ENCODE measurements at regions not wholly inside any gene's neighbourhood (a gene's known extent, or its start where the extent isn't known, plus 50 kb on each side); places are given as distances from the start of the nearest gene placed in this dataset.
"Not testable (repeated sequence)": the region's sequence is repeated elsewhere in the genome, so short reads cannot be mapped to it uniquely, and the experiment has no call there.

DNA sequence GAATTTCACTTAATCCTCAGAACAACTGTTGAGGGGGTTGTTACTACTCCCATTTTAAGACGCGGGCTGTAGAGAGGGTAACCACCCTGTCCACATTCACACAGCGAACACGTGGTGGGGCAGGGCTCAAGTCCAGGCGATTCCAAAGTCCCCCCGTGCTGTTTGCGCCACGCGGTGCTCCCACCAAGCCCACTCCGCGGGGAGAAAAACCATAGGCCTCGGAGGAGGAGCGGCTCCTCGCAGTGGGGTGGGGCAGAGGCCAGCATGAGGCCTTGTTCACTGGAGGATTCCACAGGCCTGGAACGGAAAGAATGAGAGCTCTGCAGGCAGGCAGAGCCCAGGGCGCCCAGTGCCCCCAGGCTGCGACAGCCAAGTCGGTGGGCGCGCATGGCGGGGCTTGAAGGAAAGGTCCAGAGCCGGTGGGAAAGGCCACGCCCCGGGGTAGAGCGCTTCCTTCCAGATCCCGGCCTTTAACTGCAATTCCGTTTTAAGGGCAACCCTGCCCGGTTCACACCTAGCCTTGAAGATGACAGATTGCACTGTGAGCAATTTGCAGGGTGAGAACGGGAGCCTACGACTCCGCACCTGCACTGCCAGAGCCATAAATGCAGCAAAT, 161.8 kb upstream of the TBL1XR1 start:
- peak; percentile 95 for DNase-seq

DNA sequence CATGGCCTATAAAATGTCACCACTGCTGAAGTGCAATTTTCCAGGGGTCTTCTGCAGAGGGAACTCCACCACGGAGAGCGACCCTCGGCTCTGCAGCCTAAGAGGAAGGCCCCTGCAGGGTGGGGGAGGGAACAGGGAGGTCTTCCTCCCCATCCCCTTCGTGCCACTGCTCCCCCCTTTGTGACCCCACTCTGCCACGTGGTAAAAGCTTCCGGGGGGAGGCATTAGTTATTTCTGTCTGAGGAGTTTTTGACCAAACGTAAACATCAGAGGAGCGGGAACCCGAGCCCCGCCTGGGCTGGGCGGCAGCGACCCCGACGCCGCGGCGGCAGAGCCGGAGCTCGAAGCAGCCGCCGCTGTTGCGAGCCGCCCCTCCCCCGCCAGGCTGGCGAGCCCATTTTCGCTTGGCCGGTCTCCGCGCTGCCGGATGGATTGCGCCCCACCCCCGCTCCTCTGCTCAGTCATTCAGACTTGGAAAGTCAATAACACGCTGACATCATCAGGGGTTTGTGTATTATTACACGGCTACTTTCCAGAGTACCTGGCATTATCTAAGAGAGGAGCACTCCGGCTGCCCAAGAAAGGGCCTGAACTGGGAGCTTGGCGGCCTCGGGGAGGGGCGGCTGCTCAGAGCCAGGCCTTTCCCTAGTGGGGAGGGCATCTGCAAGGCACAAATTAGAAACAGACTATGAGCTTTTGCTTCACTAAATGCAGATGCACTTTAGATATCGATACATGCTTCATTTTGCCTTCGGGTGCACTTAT, 162.5 kb upstream of the TBL1XR1 start:
- DNase-seq = peak; percentile 98

DNA sequence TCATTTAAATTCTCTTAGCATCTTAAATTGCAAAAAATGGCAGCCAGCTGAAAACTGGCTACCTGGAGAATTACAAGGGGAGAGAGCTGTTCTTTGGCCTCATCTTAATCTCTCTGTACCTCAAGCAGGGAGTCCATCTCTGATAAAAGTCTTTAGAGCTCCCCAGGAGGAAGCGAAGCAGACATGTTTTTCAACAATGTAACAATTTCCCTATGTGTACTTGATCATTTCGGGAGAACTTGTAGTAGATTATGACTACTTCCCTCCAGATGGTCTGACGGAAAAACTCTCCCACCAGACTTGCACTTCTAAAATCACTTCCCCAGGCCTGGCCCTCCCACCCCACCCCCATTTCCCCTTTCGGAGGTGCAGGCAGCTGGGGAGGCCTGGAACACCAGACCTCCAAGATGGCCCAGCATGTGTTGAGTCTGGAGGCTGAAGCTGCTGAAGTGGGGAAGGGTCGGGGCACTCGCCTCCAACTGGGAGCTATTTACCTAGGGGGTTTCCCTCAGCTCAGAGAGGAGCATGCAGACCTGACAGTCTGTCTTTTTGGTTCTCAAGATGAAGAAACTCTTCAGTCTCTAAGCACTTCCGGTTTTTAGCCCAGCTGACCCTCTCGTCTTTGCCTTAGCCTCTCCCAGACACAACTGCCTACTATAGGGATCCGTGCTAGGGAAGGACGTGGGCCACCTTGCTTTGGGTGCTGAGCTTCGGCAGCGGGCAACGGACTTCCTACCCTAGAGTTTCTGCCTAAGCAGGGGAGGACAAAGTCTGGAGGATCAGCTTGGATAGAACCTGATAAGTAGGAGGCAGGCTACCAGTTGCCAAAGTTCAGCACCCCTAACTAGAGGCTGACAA, 164.0 kb upstream of the TBL1XR1 start:
- no peak for DNase-seq

DNA sequence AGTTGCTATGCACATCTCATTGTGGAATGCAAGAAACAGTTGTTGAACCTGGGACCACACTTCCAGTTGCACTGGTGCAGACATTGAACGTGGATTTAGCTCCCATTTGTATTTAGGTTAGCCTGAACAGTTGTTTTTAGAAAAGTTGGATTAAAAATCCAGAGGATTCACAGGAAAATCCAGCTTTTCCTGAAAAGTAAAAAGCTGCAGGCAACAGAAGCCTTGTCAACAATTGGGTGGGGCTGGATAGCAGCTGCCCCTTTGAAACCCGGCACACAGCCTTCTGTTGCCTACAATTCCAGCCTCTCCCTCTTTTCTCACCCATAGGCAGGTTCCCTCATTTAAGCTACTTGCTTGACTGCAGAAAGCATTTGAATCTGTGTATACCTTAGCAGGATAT, 165.3 kb upstream of the TBL1XR1 start:
- no peak for DNase-seq

DNA sequence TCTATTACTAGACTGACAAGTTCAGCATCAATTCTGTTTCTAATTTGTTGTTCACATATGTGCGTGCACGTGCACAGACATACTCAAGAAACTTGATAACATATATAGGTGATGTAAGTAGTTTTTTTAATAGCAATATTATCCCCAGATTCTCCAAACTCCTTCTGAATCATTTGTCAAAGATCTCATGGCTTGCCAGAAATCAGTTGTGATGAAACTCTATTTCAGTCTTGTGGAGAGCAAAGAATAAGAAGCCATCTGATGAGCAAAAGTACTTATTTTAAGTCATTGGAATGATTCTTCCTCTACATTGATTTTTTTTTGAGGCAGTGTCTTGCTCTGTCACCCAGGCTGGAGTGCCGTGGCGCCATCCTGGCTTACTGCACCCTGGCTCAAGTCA, 167.0 kb upstream of the TBL1XR1 start:
- no peak for DNase-seq

DNA sequence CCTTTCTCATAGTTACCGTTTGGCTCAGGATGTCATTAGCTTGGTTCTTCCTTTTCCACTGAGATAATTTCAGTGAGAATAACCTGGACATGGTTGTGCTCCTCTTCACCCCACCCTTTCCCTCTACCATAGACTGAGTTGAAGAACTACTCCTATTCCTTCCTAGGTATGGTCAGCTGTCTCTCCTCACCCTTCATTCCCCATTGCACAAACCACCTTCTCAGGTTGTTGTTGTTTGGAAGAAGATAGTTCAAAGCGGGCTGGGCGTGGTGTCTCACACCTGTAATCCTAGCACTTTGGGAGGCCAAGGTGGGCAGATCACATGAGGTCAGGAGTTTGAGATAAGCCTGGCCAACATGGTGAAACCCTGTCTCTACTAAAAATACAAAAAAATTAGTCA, 168.0 kb upstream of the TBL1XR1 start:
- not testable (repeated sequence) for DNase-seq

DNA sequence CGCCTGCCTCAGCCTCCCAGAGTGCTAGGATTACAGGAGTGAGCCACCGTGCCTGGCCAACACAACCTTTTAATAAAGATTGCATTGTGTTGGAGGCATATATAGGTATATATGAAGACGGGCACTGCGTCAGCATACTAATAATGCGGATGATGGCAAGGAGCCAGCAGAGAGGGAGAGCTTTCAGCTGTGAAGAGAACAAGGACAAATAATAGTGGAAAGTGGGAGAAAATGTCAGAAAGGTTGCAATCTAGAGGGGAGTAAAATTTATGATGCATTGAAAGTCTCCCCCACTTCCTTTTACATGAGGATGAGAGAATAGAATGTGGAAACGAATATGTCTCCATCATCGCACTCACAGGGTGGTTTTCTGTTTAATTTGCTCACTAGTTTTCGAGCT, 170.5 kb upstream of the TBL1XR1 start:
- DNase-seq = no peak

DNA sequence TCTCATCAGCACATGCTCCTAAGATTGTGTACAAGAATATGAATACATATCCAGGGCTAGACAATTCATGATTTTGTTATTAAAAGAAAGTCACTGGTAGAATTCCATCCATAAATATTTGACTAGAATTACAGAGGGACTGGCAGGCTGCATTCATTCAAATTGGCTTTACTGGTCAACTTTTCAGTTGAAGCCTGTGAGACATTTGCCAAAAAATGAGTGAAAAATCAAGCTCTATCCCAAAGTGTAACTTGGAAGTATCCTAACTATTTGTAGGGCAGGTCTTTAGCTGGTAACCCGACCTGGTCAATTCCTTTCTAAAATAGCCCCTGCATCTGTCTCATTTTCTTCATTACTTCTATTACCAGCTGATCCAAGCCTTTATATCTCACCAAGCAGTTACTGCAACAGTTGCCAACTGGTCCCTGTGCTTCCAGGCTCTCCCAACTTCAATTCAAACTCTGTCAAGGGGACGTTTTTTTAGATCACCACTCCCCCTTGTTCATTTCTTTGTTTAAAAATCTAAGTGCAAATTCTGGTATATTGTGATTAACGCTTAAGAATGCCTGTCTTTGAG, 173.1 kb upstream of the TBL1XR1 start:
- no peak for DNase-seq

DNA sequence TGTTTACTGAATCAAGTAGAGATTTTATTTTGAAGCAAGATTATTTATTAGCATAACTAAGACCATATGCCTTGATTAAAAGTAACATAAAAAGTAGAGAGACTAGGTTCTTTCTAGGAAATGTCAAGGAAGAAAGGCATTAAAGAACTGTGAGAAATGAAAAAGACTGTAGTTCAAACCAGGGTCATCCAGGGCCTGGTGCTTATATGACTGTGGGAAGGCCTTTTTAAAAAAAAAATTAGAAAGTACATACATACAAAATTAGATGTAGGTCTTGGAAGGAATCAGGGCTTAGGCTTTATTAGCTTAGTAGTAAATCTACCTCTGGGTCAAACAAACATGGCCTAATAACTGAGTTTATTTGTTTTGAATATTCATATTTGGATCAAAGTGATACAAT, 173.9 kb upstream of the TBL1XR1 start:
- DNase-seq = no peak

DNA sequence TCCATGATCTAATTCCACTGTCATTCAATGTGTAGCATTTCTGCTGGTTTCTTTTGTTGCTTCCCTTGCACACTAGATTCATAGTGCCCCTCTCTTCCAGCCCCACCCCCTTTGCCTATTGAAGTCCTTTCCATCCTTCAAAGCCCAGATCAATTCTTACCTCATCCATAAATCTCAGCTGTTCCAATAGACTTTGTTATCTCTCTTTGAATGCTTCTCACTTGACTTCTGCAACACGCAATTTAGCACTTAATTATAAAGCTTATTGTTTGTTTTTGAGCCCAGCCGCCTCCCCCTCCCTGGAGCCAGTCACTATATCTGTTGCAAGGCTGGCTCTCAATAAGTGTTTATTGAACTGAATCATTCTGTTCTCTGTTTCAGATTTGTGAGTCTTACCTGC, 174.6 kb upstream of the TBL1XR1 start:
- no peak for DNase-seq

DNA sequence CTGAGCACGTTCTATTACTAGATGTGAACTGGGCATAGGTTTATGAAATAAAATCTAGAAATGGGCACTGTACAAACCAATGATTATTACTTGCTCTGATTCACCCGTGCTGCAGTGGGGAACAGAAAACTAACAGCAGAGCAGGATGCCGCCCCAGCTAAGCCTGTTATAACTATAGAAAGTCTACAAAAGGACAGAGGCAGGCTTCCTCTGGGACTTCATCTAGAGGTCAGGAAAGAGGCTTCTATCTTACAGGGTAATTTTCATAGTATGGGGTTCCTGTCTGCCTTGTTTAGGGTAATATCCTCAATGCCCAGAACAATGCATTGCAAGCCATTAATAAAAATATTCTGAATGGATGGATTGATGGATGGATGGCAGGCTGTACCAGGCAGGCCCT, 177.0 kb upstream of the TBL1XR1 start:
- no peak for DNase-seq

DNA sequence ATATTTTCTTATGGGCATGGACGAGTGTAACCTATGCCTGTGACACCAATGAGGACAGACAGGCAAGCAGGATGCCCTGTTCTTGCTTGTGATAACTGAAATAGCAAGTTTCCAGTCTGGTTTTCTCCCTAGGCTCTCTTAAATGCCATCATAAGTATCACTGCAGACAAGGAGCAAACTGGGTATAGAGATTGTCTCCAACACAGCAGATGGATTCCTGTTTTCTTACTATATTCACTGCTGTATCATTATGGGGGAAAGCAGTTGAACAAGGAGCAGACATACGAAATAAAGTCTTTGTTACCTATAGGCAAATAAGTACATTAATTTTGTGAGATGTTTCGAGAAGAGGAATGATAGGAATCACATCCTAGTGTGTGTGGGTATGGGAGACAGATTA, 178.0 kb upstream of the TBL1XR1 start:
- DNase-seq = no peak

DNA sequence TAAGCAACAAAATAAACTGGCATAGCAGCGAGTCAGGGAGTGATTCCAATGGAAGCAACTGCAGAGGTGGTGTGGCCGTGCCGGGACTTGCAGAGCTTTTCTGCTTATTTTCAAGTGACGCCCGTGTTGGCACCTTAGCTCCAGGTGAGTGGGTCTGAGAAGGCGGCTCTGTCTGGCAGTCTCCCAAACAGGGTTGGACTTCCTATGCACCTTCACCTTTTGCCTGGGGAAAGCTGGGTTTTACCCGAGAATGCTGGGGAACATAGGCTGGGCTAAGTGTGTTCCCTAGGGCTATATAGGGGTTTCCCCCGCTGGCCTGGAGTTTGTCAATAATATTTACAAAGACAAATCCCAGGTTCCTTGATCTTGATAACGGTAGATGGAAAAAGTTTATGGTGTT, 179.9 kb upstream of the TBL1XR1 start:
- DNase-seq = peak; percentile 57

DNA sequence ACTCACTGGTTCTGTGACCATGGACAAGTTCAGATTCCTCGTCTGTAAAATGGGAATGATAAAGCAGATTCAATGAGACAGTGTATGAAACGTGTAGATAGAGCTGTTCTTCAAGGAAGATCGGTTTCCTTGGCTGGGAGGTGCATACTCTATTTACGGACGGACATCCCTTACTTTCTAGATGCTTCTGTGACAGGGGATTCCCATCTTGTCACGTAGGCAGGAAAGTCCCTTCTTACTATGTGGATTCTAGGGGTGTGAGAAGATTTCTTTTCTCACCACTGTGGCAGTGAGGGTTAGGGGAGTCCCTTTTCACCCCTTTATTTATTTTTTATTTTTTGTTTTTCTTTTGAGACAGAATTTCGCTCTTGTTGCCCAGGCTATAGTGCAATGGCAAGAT, 180.9 kb upstream of the TBL1XR1 start:
- DNase-seq = no peak

DNA sequence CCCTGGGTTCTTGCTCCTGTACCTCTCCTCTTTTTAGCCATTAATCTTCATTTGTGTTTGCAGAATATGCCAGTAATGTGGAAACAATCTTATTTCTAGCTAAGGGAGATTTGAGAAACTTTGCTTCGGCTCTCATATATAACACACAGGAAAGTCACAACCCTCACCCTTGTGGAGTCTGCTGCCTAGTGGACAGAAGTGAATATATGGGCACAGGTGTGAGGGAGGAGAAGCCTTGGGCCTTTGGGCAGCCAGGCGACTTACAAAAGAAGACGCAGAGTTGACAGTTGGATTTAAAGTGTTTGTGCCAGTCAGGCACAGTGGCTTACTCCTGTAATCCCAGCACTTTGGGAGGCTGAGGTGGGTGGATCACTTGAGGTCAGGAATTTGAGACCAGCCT, 181.8 kb upstream of the TBL1XR1 start:
- no peak for DNase-seq

DNA sequence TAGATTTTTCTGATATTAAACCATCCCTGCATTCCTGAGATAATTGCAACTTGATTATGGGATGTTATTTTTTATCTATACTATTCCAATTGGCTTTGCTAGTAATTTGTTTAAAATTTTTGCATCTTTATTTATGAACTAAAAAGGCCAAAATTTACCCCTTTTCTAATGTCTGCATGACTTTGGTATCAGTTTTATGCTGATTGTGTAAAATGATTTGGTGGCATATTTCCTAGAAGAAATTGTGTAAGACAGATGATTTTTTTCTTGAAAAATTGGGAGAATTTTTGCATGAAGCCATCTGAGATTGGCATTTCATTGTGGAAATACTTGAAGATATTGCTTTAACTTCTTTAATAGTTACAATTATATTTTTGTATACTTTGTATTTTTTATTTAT, 183.8 kb upstream of the TBL1XR1 start:
- DNase-seq = no peak

DNA sequence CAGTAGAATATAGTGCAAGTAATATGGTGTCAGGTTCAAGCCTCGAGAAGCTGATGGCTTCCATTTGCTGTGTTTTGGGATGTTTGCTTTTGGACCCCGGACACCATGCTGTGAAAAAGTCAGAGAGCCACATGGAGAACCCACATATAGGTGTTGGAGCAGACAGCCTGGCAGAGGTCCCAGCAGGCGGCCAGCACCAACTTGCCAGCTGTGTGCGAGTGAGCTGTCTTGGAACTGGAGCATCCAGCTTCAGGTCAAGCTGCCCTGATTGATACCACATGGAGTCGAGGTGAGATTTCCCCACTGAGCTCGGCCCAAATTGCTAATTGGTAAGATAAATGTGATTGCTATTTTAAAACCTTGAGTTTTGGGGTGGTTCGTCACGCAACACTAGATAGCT, 185.7 kb upstream of the TBL1XR1 start:
- no peak for DNase-seq

DNA sequence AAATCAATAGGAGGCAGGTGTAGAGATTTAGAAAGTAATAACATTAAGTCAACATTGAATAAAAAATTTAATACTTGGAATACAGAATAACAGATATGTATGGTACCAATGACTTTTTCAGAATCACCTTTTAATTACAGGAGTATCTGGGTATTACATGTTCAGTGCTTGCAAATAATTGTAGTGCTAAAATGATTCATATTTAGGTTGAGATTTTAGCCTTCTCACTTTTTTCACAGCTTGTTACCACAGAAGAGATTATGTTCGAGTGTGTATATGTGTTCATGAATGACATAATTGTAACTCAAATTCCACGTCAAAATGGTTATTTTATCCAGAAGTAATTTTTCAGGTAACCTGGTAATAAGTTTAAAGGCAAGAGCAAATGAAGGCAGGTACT, 187.9 kb upstream of the TBL1XR1 start:
- DNase-seq = no peak

DNA sequence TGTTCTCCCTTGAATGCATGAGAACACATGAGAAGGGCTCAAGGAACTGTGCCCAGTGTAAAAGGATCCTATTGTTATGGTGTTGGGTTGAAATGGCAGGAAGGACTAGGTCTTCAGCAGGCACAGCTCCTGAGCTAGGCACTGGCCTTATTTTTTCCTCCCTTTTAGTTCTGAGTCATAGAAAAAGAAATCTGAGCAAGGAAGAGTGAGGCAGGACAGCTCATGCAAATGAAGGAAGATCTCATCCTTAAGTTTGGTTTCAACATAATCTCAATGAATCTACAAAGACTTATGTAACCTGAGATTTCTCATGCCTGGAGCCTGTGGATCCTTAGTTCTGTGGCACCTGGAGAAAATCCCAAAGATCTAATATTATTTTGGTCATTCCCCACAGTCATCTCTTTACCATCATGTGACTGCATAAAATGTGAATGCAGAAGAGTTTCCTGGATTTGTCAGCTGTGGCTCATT, 188.6 kb upstream of the TBL1XR1 start:
- no peak for DNase-seq

DNA sequence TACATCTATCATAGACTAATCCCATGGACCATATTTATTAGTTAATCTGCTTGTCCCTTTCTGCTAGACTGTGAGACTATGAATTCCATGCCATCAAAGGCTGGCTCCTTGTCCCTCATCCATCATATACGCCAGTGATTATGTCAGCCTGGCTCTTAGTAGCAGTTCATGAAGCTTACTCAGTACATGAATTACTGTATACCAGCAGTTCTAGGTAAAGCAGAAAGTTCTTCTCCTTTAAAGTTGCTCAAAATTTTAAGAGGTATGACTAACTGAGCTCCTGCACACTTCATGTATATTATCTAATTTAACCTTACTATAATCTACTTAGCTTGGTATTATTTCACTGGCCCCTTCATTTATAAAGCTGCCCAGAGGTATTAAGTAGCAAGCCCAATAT, 190.9 kb upstream of the TBL1XR1 start:
- DNase-seq = no peak

DNA sequence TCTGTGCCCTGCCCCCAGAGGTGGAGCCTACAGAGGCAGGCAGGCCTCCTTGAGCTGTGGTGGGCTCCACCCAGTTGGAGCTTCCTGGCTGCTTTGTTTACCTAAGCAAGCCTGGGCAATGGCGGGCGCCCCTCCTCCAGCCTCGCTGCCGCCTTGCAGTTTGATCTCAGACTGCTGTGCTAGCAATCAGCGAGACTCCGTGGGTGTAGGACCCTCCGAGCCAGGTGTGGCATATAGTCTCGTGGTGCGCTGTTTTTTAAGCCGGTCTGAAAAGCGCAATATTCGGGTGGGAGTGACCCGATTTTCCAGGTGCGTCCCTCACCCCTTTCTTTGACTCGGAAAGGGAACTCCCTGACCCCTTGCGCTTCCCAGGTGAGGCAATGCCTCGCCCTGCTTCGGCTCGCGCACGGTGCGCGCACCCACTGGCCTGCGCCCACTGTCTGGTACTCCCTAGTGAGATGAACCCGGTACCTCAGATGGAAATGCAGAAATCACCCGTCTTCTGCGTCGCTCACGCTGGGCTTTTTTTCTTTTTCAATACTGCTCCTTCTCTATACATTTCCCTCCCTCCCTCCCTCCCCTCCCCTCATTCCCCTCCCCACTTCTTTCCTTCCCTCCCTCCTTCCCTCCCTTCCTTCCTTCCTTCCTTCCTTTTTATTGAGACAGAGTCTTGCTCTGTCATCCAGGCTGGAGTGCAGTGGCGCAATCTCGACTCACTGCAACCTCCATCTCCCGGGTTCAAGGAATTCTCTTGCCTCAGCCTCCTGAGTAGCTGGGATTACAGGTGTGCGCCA, 197.1 kb upstream of the TBL1XR1 start:
- DNase-seq = not testable (repeated sequence)

DNA sequence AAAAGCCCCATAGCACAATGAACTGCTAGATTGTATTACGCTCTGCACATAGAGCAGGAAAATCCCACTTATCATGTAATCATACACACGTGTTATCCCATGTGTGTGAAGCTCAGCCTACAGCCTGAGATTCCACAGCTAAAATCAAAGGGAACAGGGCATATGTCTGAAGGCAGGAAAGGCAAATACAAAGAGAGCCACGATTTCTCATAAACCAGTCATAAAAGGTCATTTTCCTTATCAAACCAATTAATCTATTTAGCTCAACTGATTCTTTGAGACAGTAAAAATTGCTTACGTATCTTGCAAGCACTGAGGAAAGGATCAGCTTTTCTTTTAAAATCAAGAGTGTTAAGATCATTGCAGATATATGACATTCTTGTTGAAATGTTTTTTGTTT, 199.5 kb upstream of the TBL1XR1 start:
- no peak for DNase-seq

DNA sequence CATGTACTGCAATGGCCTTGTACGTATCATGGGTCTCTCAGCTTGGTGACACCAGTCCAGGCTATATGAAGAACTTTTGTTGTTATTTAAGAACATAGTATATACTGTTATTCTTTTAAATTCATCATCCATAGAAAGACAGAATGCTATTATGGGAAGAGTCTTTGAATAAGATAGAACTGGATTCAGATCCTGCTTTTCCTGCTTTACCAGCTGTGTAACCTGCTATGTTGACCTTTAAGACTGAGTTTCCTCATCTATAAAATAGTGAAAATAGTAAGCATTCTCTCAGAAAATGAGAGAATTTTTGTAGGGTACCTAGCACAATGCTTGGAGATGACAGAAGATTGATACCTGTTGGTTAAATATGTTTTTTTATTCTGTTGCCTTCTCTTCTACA, 204.1 kb upstream of the TBL1XR1 start:
- no peak for DNase-seq

All from islet precursor cell (in vitro differentiated cells).